ENCODE measurements at regions not wholly inside any gene's neighbourhood (a gene's known extent, or its start where the extent isn't known, plus 50 kb on each side); places are given as distances from the start of the nearest gene placed in this dataset.

DNA sequence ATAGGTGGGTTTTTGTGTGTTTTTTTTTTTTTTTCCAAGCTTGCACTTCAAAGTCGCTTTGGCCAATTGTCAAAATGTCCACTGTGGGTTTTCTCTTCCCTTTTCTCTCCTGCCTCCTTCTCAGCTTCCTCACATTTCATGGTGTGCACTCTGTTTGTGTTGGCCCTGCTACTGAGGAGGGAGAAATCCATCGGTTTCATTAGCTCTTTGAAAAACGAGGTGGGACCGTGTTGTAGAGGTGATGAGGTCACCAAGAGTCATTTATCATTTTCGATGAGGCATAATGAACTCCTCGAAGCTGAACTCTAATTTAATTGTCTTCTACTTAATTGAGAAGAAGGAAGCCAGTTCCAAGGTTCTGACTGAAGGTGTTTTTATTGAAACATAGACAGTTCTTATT is 174.4 kb upstream of the TOX3 start (continued):
- TF ChIP-seq REST (IDR thresholded peaks at IDR 0.05; ENCODE audit: low read depth) (no peak), RAD21 (IDR thresholded peaks at IDR 0.05; ENCODE audit: low read depth) (no peak), SRF (IDR thresholded peaks at IDR 0.05; ENCODE audit: low read depth) (no peak), MAX (IDR thresholded peaks at IDR 0.05) (no peak)

DNA sequence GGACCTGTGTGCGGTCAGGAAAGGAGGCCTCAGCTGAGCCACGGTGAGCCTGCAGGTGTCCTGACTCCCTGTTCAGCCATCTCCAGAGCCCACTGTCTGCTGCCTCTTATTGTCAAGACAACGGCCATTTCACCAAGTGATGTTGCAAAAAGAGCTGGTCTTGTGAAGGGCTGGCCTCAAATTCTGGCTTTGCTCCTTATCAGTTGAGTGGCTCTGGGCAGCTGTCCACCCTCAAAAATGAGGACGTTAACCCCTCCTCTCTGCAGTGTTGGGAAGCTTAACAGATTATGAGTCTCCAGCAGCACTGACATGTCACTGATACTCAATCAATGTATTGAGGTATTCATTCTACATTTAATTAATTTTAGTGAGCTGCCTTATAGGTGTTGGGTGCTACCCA is 171.1 kb upstream of the TOX3 start:
- TF ChIP-seq POLR2A (IDR thresholded peaks at IDR 0.05; ENCODE audit: borderline replicate concordance, extremely low read depth, insufficient read depth, insufficient read length) (no peak), JUND (IDR thresholded peaks at IDR 0.05) (no peak), ZFX (IDR thresholded peaks at IDR 0.05) (no peak), TCF7L2 (IDR thresholded peaks at IDR 0.05; ENCODE audit: borderline replicate concordance, extremely low read depth, insufficient read depth, insufficient read length) (no peak), REST (IDR thresholded peaks at IDR 0.05; ENCODE audit: low read depth) (no peak), YY1 (IDR thresholded peaks at IDR 0.05; ENCODE audit: extremely low read depth, insufficient replicate concordance, low read depth, low read length) (no peak), SP1 (IDR thresholded peaks at IDR 0.05; ENCODE audit: low read depth) (no peak), POLR2AphosphoS5 (IDR thresholded peaks at IDR 0.05; ENCODE audit: low read depth, low read length) (no peak), RAD21 (IDR thresholded peaks at IDR 0.05; ENCODE audit: low read depth) (no peak), EZH2phosphoT487 (IDR thresholded peaks at IDR 0.05; ENCODE audit: borderline replicate concordance) (no peak), CBX3 (IDR thresholded peaks at IDR 0.05; ENCODE audit: low read depth) (no peak), ELF1 (IDR thresholded peaks at IDR 0.05; ENCODE audit: borderline replicate concordance, low read depth) (no peak), ZNF274 (IDR thresholded peaks at IDR 0.05; ENCODE audit: low read depth, low read length) (no peak), CTCF (IDR thresholded peaks at IDR 0.05 in 2 of 3, conservative IDR thresholded peaks at IDR 0.05 in 1 of 3; ENCODE audit: borderline replicate concordance in 1 of 3, insufficient read depth in 1 of 3, low read depth in 2 of 3, low read length in 2 of 3) (no peak), SRF (IDR thresholded peaks at IDR 0.05; ENCODE audit: low read depth) (no peak)
- TF ChIP-seq, protein P1, sequence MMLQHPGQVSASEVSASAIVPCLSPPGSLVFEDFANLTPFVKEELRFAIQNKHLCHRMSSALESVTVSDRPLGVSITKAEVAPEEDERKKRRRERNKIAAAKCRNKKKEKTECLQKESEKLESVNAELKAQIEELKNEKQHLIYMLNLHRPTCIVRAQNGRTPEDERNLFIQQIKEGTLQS (IDR thresholded peaks at IDR 0.05) = no peak
- Histone ChIP-seq H3K9me3 (ENCODE audit: control insufficient read depth in 1 of 2, insufficient read depth in 1 of 2, low read depth in 1 of 2, low read length in 2 of 2) (no peaks in the 10 kb centered on the region), H3K4me2 (ENCODE audit: low read length) (no peak overlapping the region), H3K4me1 (ENCODE audit: control insufficient read depth in 1 of 2, insufficient read depth in 2 of 2, low read length in 2 of 2) (no peaks in the 10 kb centered on the region), H3K79me2 (ENCODE audit: insufficient read depth, low read length) (no peaks in the 10 kb centered on the region), H3K4me3 (replicated peaks in 1 of 2; ENCODE audit: low read depth in 1 of 2, low read length in 2 of 2) (no peak overlapping the region), H4K20me1 (ENCODE audit: insufficient read depth) (no peaks in the 10 kb centered on the region), H2AFZ (ENCODE audit: low read depth, low read length, poor library complexity, severe bottlenecking) (no peak overlapping the region), H3K9ac (ENCODE audit: low read length) (no peak overlapping the region), H3K27me3 (ENCODE audit: insufficient read depth, low read length) (peaks cover 11% of the 10 kb centered on the region; the same call in 1 of the 2 replicates), H3K9me2 (ENCODE audit: insufficient read depth) (no peaks in the 10 kb centered on the region), H3K36me3 (ENCODE audit: control insufficient read depth in 1 of 2, insufficient read depth in 2 of 2, low read length in 2 of 2) (no peaks in the 10 kb centered on the region), H3K27ac (ENCODE audit: low read depth, low read length) (no peak overlapping the region)
- ChIA-PET POLR2A (no interaction called here), CTCF (no interaction called here), RAD21 (ENCODE audit: low non-redundant PET in 1 of 2, low total read pairs in 2 of 2, uncharacterized antibody in 2 of 2, unreplicated experiment in 2 of 2) (no interaction called here)
- ATAC-seq (no peak), DNase-seq (ENCODE audit: low read depth, low spot score) (no peak)
- BruUV-seq (replicated peaks) = no TSS peak
- intact Hi-C loops (cut with micrococcal nuclease) = no loop called here

Measured in HCT116 (cell line).